Colon (tissue), 2 donors: ENCODE measurements at regions not wholly inside any gene's neighbourhood (a gene's known extent, or its start where the extent isn't known, plus 50 kb on each side); places are given as distances from the start of the nearest gene placed in this dataset.
"Not testable (repeated sequence)": the region's sequence is repeated elsewhere in the genome, so short reads cannot be mapped to it uniquely, and the experiment has no call there.

ENCODE experiments used
- FAIRE-seq: peaks from 2 replicates; lab custom pipeline; 2012; peaks lifted over from hg19 to GRCh38; lab: Jason Lieb, UNC
- donor health status: control.
- donor health status: control.

DNA sequence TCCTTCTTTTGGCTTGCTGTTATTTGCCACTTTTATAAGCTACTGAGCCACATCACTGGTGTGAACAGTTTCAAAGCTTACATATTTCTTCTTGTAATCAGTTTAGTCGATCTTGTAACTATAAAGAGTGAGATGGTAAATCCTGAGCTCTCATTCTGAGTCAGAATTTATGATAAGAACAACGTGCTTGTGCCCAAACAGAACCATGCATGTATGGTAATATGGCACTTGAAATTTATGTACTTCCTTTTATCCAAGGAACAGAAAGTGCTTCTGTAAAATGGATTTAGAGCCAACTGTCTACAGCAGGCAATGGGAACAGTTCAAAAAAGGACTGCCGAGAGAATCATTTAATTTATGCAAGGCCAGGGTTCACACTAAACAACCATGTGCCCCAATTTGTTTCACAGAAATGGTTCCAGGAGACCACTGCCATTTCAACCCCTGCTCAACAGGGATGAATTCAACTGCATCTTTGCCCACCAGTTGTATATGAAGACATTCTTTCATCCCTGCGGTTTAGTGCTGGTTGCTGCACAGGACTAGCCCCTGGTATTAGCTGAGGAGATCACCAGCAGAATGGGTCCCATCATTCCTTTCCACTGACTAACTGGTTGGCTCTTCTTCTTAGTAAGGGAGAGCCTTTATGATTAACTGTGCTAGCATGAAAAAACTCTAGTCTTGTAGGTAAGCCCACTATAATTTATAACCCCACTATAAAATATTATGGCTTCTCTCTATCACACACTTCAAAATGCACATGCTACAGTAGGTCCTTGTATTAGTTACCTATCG lies 162.9 kb upstream of the PGRMC2 start:
- no peak for FAIRE-seq

GRCh38 chr4:128449251-128449650 lies 161.6 kb upstream of the PGRMC2 start:
- FAIRE-seq = no peak

GRCh38 chr4:128444544-128445302 lies 157.1 kb upstream of the PGRMC2 start:
- no peak for FAIRE-seq

DNA sequence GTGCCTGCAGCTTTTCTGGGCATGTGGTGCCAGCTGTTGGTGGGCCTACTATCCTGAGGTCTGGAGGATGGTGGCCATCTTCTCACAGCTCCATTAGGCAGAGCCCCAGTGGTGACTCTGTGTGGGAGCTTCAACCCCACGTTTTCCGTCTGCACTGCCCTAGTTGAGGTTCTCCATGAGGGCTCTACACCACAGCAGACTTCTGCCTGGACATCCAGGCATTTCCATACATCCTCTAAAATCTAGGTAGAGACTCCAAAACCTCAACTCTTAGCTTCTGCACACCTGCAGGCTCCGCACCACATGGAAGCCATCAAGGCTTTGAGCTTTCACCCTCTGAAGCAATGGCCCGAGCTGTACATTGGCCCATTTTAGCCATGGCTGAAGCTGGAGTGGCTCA lies 153.3 kb upstream of the PGRMC2 start:
- no peak for FAIRE-seq

GRCh38 chr4:128437023-128437422 lies 149.4 kb upstream of the PGRMC2 start:
- FAIRE-seq = not testable (repeated sequence)

DNA sequence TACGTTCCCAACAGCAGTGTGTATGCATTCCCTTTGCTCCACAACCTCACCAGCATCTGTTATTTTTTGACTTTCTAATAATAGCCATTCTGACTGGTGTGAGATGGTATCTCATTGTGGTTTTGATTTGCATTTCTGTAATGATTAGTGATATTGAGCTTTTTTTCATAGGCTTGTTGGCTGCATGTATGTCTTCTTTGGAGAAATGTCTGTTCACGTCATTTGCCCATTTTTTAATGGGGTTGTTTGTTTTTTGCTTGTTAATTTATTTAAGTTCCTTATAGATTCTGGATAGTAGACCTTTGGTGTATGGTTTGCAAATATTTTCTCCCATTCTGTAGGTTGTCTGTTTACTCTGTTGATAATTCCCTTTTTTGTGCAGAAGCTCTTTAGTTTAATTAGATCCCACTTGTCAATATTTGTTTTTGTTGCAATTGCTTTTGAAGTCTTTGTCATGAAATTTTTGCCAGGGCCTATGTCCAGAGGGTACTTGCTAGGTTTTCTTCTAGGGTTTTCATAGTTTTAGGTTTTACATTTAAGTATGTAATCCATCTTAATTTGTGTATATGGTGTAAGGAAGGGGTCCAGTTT lies 141.5 kb upstream of the PGRMC2 start:
- FAIRE-seq = not testable (repeated sequence)

- FAIRE-seq = no peak
Measured at GRCh38 chr4:128428397-128428796, 140.8 kb upstream of the PGRMC2 start.

GRCh38 chr4:128427832-128428366 lies 140.3 kb upstream of the PGRMC2 start:
- FAIRE-seq = no peak

DNA sequence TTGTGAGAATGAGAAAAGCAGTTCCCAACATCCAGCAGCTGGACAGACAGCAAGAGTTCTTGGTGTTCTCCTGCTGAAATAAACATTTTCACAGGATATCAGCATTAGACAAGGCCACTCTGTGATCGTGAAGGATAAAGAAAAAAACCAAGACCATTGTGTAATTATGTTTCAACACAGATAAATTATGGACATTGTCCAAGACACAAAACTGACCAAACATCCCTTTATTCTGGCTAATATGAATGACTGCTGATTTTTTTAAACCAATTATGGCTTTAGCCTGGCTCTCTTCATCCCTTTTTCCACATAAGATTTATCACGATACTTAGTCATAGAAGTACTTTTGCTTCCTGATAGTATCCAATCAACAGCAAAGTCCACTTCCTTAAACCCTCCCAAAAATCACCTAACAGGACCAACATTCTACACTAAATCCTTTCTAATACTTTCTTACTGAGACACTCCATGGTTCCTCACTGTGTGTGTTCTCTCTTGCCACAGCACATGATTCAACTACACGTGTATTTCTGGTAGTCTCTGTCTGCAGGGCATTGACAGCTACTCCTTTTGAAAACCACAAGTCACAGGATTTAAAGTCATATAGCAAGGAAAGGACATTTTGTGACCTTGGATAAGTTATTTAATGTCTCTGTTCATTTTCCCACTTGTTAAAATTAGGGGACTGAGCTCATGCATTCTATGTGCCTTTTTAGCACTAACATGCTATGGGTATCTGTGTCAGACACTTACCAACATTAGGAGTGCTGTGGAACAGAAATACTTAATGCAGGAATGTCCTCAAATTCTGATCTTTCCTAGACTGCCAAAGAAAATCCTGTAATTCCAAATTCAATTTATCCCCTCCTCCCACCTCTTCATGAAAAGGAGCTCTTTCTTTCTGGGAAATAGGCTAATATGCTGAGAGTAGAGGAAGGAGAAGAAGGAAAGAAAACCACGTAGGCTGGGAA lies 137.2 kb upstream of the PGRMC2 start:
- FAIRE-seq = no peak

GRCh38 chr4:128422296-128422695 lies 134.7 kb upstream of the PGRMC2 start:
- FAIRE-seq = not testable (repeated sequence)

DNA sequence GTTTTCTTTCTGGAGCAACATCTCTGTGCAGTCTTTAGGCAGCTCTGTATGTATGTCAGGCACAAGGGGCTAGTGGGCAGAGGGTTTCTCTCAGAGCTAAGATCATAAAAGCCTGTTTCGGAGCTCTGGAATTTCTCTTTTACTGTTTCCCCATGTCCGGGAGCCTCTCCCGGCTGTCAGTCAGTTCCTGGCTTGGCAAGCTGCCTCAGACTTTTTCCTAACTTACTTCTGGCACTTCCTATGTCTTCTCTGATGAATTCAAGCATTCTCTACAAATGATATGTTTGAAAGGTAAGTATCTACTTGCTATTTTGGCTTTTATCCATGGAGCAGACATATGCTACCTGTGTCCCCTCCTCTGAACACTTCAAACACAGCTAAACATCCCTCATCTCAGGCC lies 129.3 kb upstream of the PGRMC2 start:
- FAIRE-seq = no peak

GRCh38 chr4:128410037-128410436 lies 122.4 kb upstream of the PGRMC2 start:
- no peak for FAIRE-seq

DNA sequence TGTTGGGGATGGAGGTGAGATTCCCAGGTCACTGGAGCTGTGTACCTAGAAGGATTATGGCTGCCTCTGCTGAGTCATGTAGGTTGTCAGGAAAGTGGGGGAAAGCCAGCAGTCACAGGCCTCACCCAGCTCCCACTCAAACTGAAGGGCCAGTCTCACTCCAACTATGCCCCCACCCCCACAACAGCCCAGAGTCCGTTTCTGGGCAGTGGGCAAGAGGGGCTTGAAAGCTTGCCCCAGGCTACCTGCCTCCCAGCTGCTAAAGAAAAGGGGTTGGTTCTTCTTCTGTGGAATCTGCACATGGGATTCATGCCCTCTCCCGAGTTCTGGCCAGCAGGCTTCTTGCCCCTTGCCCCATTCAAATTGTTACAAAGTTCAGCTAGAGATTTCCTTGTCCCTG lies 116.0 kb upstream of the PGRMC2 start:
- FAIRE-seq = no peak

DNA sequence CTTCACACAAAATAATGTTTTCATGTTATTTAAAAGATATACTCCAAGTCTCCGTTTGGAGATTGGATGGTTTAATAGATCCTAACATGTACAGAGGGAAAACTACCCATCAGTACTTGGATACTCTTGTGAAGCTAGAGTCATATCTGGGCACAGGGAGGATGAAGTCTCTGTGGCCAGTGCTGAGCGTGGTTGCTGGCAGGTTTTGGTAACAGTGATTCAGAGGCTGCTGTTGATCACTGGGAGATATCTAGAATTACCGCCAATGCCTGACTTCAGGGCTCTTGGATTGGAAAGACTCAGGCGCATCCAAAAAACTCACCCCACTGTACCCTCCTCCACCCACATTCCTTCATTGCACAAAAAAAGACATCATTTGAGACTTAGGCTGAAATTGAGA lies 107.2 kb upstream of the PGRMC2 start:
- no peak for FAIRE-seq

GRCh38 chr4:128393101-128393704 lies 105.6 kb upstream of the PGRMC2 start:
- no peak for FAIRE-seq

GRCh38 chr4:128390475-128390996 lies 102.9 kb upstream of the PGRMC2 start:
- FAIRE-seq = no peak

GRCh38 chr4:128388796-128389195 lies 101.2 kb upstream of the PGRMC2 start:
- FAIRE-seq = no peak

DNA sequence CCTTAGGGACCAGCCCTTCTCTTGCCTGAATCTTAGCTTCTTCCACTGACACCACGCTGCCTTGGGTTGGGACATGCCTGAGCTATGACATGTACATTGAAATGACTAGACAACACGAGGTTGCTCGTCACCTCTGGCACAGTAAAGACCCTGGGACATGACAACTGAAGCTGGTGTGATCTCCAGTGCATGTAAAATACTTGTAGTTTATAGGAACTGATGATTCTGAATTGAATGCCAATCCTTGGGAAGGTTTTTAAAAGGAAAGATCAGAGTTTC lies 100.7 kb upstream of the PGRMC2 start:
- FAIRE-seq = no peak

DNA sequence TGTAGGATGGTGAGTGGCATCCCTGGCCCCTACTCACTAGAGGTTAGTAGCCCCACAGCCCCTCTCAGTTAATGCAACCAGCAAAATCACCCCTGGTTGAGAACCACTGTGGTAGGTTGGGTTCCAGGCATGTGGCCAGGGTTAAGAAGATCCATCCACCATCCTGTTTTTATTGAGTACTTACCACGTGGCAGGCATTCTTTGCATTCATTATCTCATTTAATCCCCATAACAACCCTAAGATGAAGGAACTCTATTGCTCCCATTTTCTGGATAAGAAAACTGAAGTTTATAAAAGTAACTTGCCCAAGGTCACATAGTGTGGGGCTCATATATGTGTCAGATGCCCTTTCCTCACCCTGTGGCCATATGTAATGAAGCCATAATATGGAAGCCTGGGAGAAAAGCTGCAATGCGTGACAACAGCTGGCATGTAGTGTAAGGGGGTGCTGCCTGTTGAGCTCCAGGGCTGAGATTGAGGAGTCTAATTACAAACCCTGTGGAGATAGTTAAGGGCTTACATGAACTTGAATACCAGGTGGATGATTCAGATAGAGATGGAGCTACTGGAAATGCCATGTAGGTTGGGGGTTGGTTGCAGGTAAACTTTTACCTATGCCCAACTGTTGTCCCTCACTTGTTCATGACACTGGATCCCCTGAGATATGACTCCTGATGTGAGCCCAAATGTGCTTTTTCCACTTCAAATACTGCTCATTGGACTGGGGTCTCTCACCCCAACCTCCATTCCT lies 100.2 kb upstream of the PGRMC2 start:
- FAIRE-seq = no peak

DNA sequence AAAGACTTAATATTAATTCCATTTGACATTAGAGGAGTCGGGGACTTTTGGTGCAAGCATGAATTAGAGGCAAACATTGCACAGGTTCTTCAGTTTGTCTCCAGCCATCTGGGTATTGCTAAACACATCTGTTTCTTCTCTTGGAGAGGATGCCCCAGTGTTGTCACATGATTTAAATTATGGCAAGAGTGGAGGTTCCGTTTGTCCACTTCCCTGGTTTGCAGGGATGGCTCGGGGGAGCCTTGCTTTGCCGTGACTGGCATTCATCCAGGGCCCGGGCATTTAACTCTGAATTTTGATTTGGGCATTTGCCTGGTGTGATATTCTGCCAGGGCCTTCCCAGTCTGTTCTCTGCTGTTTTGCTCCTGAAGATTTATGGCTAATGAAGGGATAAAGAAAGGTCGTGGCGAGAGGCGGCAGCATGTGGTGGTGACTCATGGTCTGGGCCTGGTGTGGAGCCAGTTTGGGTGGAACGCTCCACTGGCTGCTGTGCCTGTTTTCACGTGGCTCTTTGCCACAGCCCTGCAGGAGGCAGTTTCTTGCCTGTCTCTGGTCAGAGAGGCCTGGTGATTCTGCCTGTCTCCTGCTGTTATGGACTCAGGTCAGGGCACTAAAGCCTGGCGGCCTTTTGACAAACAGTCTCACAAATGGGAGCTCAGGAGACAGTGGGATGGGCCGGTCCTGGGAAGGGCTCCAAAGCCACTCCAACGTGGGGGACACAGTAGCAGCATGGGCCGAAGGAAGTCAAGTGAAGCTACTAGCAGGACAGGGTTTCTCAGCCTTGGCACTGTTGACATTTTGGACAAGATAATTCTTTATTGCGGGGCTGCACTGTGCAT lies 99.4 kb upstream of the PGRMC2 start:
- FAIRE-seq = no peak
